Heart right ventricle (tissue), 16 donors: ENCODE measurements at regions not wholly inside any gene's neighbourhood (a gene's known extent, or its start where the extent isn't known, plus 50 kb on each side); places are given as distances from the start of the nearest gene placed in this dataset.

ENCODE experiments used
- ATAC-seq, 8 donors: fragments of 200-7000 bp; cut with Tn5 transposase; one replicate each; pipeline ENCODE4 v1.9.1; 2020; ENCODE audit warnings: mild to moderate bottlenecking in 8 of 8, moderate library complexity in 8 of 8, moderate number of reproducible peaks in 1 of 8
- DNase-seq, 2 donors: peaks; one replicate each; pipeline ENCODE4 v3.0.0-alpha.2; 2020
- H3K27ac ChIP-seq, 10 donors: fragments of 200-600 bp; sonication (generic) in 2 of 10; one replicate each; pipeline versions ENCODE4 v1.5.0 to v1.8.0; 2020 to 2022; ENCODE audit warnings: mild to moderate bottlenecking in 3 of 10
- H3K27me3 ChIP-seq, 7 donors: fragments of 200-600 bp; one replicate each; pipeline ENCODE4 v1.8.0; 2021 to 2022; ENCODE audit warnings: mild to moderate bottlenecking in 2 of 7
- H3K36me3 ChIP-seq, 9 donors: fragments of 200-600 bp; sonication (generic) in 1 of 9; one replicate each; pipeline versions ENCODE4 v1.5.0 to v1.8.0; 2020 to 2022; ENCODE audit warnings: mild to moderate bottlenecking in 2 of 9
- H3K4me1 ChIP-seq, 9 donors: fragments of 200-600 bp; sonication (generic) in 1 of 9; one replicate each; pipeline versions ENCODE4 v1.5.0 to v1.8.0; 2020 to 2022; ENCODE audit warnings: mild to moderate bottlenecking in 4 of 9
- H3K4me3 ChIP-seq, 10 donors: fragments of 200-600 bp; sonication (generic) in 2 of 10; one replicate each; pipeline versions ENCODE4 v1.5.0 to v1.8.0; 2020 to 2022; ENCODE audit warnings: mild to moderate bottlenecking in 7 of 10, moderate library complexity in 2 of 10
- H3K9me3 ChIP-seq, 11 donors: fragments of 200-600 bp in 10 of 11; sonication (generic) in 2 of 11; one replicate each; pipeline versions ENCODE4 v1.5.0 to v1.8.0; 2013 to 2022; ENCODE audit warnings: mild to moderate bottlenecking in 2 of 11, control low read depth in 1 of 11, moderate library complexity in 1 of 11
- WGBS, 2 donors: extraction: QIAGEN DNeasy Blood & Tissue Kit; methylation state at CpG; one replicate each; pipeline ENCODE4 v1.1.7; 2013; ENCODE audit warnings: inconsistent platforms in 1 of 2; 5-methylcytosine and 5-hydroxymethylcytosine counted together
- intact Hi-C, 10 donors: fragments of 100-400 bp; cut with DNase I; formaldehyde crosslinking; loops; one replicate each; pipeline versions ENCODE4 v1.11.1 to v1.14.2; 2022
- TF ChIP-seq, protein P1 (sequence below), 9 donors: fragments of 200-600 bp; sonication (generic) in 2 of 9; IDR thresholded peaks; one replicate each; pipeline versions ENCODE4 v1.5.0 to v1.8.0; 2021 to 2022; ENCODE audit warnings: antibody characterized with exemption in 9 of 9, mild to moderate bottlenecking in 5 of 9, moderate library complexity in 1 of 9
- donor health status: Arrhythmogenic right ventricular cardiomyopathy.
- donor health status: ischemic (EF 13 %, LVEDD 7.1; RV severe dilation, severe dysfunction).
- donor health status: healthy with polysubstance abuse.
- donor health status: DM: no; HTN: yes; CAD: no.
- donor health status: DM: no; HTN: no; CAD: no.
- donor health status: ischemic (EF 25% LVEDD 6.9; RV normal size, moderate dysfunction).
- donor health status: ischemic (EF 25% LVEDD 5.7; RV mildly dilated, moderate dysfunction).
- donor health status: healthy.
- donor health status: DM: yes; HTN: yes; CAD: no.
- donor health status: Ischemic cardiomyopathy.
- donor health status: ischemic (EF 35%, LVEDD 5.7; RV mildly dilated, moderate dysfunction).
- donor health status: nonischemic (EF 11% LVEDD 7.7; RV severe dilation, severe dysfunction).
- donor health status: DM: yes; HTN: yes; CAD: no.
- donor health status: PGD.
- donor health status: ischemic (EF 29% LVEDD 5.4; RV normal size, mild dysfunction).
- donor health status: nonischemic (EF 23%, LVEDD 6.1; RV moderate dilation, normal function).

- DNase-seq, result no peak
- no peak for ATAC-seq
- Histone ChIP-seq H3K4me3 (no peak overlapping the region), H3K4me1 (no peaks in the 10 kb centered on the region), H3K9me3 (peaks cover 0 to 7% (median 0%) of the 10 kb centered on the region in 11 donors), H3K27me3 (no peaks in the 10 kb centered on the region), H3K36me3 (no peaks in the 10 kb centered on the region), H3K27ac (no peak overlapping the region)
- intact Hi-C loops, result loop anchor here in 1 of 10 donors (10.0 kb wide), 1 partner anchor 525 kb away; the partner anchor contains the start of gene ID2
- WGBS, 2 donors, result 71 to 76% methylated on average over 4 of the region's 4 CpGs
- TF ChIP-seq, protein P1, sequence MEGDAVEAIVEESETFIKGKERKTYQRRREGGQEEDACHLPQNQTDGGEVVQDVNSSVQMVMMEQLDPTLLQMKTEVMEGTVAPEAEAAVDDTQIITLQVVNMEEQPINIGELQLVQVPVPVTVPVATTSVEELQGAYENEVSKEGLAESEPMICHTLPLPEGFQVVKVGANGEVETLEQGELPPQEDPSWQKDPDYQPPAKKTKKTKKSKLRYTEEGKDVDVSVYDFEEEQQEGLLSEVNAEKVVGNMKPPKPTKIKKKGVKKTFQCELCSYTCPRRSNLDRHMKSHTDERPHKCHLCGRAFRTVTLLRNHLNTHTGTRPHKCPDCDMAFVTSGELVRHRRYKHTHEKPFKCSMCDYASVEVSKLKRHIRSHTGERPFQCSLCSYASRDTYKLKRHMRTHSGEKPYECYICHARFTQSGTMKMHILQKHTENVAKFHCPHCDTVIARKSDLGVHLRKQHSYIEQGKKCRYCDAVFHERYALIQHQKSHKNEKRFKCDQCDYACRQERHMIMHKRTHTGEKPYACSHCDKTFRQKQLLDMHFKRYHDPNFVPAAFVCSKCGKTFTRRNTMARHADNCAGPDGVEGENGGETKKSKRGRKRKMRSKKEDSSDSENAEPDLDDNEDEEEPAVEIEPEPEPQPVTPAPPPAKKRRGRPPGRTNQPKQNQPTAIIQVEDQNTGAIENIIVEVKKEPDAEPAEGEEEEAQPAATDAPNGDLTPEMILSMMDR (IDR thresholded peaks at IDR 0.05), result no peak
These were observed 521.8 kb upstream of the ID2 start for GRCh38 chr2:8159966-8160603.

DNA sequence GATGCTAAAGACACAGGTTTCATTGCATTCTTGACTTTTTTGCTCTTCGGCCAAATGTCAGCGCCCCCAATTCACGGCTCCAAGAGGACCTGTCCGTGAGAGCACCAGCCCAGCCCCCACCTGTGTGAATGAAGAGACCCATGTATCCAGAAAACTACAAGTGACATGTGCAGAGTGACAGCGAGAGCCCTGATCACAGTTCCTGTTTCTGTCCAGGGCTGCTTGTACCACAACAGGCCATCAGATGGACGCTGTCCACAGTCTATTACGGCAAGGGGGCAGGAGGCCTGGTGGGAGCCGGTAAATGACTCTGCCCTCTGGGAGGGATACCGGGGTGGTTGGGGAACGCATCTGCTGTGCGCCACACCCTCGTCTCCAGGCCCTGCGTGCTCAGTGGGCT is 520.9 kb upstream of the ID2 start:
- intact Hi-C loops, result no loop called here
- no peaks in the 10 kb centered on the region for H3K36me3 ChIP-seq
- WGBS, 2 donors, result 94 to 95% methylated on average over 13 of the region's 13 CpGs
- ATAC-seq (no peak), DNase-seq (no peak)
- H3K4me3 ChIP-seq, result no peak overlapping the region
- no peaks in the 10 kb centered on the region for H3K4me1 ChIP-seq
- H3K27ac ChIP-seq, result no peak overlapping the region
- TF ChIP-seq, protein P1 (IDR thresholded peaks at IDR 0.05), result no peak
- H3K9me3 ChIP-seq, result peaks cover 0 to 7% (median 0%) of the 10 kb centered on the region in 11 donors
- H3K27me3 ChIP-seq, result no peaks in the 10 kb centered on the region

DNA sequence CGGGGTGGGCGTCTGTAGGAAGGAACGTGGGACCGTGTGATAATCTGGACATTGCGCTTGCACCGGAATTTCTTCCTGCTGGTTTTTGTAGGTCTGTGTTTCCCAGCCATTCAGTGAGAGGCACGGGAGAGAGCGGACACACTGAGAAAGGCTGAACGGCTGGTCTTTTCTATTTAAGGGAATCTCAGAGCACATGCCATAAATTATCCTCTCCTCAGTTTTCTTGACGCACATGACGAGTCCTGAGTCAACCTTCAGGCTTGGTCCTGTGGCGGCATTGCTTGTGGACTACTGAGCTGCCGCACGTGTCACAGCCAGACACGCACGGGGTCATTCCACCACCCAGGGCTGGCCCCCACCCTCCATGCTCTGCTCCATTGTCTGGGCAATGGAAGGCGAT is 519.3 kb upstream of the ID2 start:
- ATAC-seq (no peak), DNase-seq (no peak)
- no peaks in the 10 kb centered on the region for H3K4me1 ChIP-seq
- H3K27me3 ChIP-seq, result no peaks in the 10 kb centered on the region
- 89 to 94% methylated on average over 17 of the region's 17 CpGs for WGBS, 2 donors
- intact Hi-C loops, result no loop called here
- no peak overlapping the region for H3K4me3 ChIP-seq
- no peaks in the 10 kb centered on the region for H3K36me3 ChIP-seq
- H3K27ac ChIP-seq, result no peak overlapping the region
- no peaks in the 10 kb centered on the region for H3K9me3 ChIP-seq
- TF ChIP-seq, protein P1 (IDR thresholded peaks at IDR 0.05), result no peak

- intact Hi-C loops, result no loop called here
- TF ChIP-seq, protein P1 (IDR thresholded peaks at IDR 0.05), result no peak
- no peaks in the 10 kb centered on the region for H3K36me3 ChIP-seq
- DNase-seq (no peak), ATAC-seq (no peak)
- H3K9me3 ChIP-seq, result no peaks in the 10 kb centered on the region
- WGBS, 2 donors, result 95 to 99% methylated on average over 5 of the region's 5 CpGs
- no peaks in the 10 kb centered on the region for H3K27me3 ChIP-seq
- H3K4me3 ChIP-seq, result no peak overlapping the region
- H3K4me1 ChIP-seq, result peaks cover 0 to 16% (median 0%) of the 10 kb centered on the region in 9 donors
- H3K27ac ChIP-seq, result no peak overlapping the region
These were observed 516.3 kb upstream of the ID2 start for GRCh38 chr2:8165550-8165949.
